ENCODE measurements at regions not wholly inside any gene's neighbourhood (a gene's known extent, or its start where the extent isn't known, plus 50 kb on each side); places are given as distances from the start of the nearest gene placed in this dataset.

DNA sequence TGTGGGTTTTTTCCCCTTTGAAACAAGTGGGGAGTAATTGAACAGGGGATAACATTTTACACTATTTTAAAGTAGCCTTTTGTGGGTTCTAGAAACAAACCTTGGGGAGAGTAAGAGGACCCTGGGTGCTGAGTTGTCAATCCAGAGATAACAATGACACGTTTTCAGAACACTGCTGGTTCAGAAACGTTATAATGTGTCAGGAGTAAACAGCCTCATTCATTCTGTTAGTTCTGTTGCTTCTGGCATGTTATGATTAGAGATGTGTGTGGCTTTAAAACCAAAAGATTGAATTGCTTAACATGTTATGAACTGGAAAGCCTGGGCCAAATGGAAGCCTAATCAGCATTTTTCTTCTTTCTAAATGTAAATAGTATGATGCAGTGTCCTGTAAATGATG, 680.5 kb upstream of the NOVA1 start:
- TF ChIP-seq RAD21 (conservative IDR thresholded peaks at IDR 0.05) (no peak), MXI1 (conservative IDR thresholded peaks at IDR 0.05; ENCODE audit: poor library complexity, severe bottlenecking) (no peak), POLR2AphosphoS5 (IDR thresholded peaks at IDR 0.05) (peak; percentile 73), SMC3 (conservative IDR thresholded peaks at IDR 0.05; ENCODE audit: poor library complexity) (no peak), EZH2 (IDR thresholded peaks at IDR 0.05; ENCODE audit: borderline replicate concordance, insufficient read depth, low read length, poor library complexity, severe bottlenecking) (no peak)
- TF ChIP-seq, protein P1, sequence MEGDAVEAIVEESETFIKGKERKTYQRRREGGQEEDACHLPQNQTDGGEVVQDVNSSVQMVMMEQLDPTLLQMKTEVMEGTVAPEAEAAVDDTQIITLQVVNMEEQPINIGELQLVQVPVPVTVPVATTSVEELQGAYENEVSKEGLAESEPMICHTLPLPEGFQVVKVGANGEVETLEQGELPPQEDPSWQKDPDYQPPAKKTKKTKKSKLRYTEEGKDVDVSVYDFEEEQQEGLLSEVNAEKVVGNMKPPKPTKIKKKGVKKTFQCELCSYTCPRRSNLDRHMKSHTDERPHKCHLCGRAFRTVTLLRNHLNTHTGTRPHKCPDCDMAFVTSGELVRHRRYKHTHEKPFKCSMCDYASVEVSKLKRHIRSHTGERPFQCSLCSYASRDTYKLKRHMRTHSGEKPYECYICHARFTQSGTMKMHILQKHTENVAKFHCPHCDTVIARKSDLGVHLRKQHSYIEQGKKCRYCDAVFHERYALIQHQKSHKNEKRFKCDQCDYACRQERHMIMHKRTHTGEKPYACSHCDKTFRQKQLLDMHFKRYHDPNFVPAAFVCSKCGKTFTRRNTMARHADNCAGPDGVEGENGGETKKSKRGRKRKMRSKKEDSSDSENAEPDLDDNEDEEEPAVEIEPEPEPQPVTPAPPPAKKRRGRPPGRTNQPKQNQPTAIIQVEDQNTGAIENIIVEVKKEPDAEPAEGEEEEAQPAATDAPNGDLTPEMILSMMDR (IDR thresholded peaks at IDR 0.05; ENCODE audit: poor library complexity, severe bottlenecking), result no peak
- TF ChIP-seq, protein P2, sequence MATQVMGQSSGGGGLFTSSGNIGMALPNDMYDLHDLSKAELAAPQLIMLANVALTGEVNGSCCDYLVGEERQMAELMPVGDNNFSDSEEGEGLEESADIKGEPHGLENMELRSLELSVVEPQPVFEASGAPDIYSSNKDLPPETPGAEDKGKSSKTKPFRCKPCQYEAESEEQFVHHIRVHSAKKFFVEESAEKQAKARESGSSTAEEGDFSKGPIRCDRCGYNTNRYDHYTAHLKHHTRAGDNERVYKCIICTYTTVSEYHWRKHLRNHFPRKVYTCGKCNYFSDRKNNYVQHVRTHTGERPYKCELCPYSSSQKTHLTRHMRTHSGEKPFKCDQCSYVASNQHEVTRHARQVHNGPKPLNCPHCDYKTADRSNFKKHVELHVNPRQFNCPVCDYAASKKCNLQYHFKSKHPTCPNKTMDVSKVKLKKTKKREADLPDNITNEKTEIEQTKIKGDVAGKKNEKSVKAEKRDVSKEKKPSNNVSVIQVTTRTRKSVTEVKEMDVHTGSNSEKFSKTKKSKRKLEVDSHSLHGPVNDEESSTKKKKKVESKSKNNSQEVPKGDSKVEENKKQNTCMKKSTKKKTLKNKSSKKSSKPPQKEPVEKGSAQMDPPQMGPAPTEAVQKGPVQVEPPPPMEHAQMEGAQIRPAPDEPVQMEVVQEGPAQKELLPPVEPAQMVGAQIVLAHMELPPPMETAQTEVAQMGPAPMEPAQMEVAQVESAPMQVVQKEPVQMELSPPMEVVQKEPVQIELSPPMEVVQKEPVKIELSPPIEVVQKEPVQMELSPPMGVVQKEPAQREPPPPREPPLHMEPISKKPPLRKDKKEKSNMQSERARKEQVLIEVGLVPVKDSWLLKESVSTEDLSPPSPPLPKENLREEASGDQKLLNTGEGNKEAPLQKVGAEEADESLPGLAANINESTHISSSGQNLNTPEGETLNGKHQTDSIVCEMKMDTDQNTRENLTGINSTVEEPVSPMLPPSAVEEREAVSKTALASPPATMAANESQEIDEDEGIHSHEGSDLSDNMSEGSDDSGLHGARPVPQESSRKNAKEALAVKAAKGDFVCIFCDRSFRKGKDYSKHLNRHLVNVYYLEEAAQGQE (IDR thresholded peaks at IDR 0.05; ENCODE audit: borderline replicate concordance), result no peak
